ENCODE measurements at regions not wholly inside any gene's neighbourhood (a gene's known extent, or its start where the extent isn't known, plus 50 kb on each side); places are given as distances from the start of the nearest gene placed in this dataset.

DNA sequence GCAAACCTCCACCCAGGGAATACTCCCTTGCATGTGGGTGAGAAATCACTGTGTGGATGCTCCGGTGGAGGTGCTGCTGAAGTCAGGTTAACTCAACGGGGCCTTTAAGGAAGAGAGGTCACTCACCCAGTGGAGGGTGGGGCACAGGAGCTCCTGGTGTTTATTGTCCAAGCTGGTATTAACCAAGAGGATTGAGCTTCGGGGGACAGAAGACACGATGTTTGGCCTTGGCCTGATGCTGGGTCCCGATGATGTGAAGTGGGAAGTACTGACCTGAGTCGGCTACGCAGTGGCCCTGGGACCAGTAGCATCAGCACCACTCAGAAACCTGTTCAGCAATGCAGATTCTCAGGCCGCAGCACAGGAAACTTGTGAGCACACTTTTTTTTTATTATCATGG, 85.7 kb upstream of the WASF3 start:
- TF ChIP-seq, protein P1, sequence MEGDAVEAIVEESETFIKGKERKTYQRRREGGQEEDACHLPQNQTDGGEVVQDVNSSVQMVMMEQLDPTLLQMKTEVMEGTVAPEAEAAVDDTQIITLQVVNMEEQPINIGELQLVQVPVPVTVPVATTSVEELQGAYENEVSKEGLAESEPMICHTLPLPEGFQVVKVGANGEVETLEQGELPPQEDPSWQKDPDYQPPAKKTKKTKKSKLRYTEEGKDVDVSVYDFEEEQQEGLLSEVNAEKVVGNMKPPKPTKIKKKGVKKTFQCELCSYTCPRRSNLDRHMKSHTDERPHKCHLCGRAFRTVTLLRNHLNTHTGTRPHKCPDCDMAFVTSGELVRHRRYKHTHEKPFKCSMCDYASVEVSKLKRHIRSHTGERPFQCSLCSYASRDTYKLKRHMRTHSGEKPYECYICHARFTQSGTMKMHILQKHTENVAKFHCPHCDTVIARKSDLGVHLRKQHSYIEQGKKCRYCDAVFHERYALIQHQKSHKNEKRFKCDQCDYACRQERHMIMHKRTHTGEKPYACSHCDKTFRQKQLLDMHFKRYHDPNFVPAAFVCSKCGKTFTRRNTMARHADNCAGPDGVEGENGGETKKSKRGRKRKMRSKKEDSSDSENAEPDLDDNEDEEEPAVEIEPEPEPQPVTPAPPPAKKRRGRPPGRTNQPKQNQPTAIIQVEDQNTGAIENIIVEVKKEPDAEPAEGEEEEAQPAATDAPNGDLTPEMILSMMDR (IDR thresholded peaks at IDR 0.05): no peak
- TF ChIP-seq ZFX (IDR thresholded peaks at IDR 0.05; ENCODE audit: borderline replicate concordance): no peak

Data from 22Rv1 (cell line).